Pons (tissue), 1 donor: ENCODE measurements at regions not wholly inside any gene's neighbourhood (a gene's known extent, or its start where the extent isn't known, plus 50 kb on each side); places are given as distances from the start of the nearest gene placed in this dataset.

Source experiments
- DNase-seq: peaks from one replicate; pipeline ENCODE4 v3.0.0-alpha.2; 2016; ENCODE audit warnings: low spot score

DNA sequence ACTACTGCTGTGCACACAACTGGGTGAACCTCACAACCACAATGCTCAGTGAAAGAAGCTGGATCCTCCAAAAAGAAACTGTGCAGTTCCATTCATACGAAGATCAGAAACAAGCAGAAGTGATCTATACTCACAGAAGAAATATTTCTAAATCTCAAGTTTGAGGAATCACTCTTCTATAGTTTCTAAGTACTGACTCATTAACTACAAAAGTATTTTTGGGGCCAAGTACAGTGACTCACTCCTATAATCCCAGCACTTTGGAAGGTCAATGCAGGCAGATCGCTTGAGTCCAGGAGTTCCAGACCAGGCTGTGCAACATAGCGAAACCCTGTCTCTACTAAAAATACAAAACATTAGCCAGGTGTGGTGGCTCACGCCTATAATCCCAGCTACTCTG is 51.3 kb upstream of the RELL1 start:
- DNase-seq: no peak
